C1 segment of cervical spinal cord (tissue), 14 donors: ENCODE measurements at regions not wholly inside any gene's neighbourhood (a gene's known extent, or its start where the extent isn't known, plus 50 kb on each side); places are given as distances from the start of the nearest gene placed in this dataset.

Experiments
- DNase-seq, 14 donors: peaks; one replicate each; lab custom pipeline; 2025; lab: John Stamatoyannopoulos, UW

DNA sequence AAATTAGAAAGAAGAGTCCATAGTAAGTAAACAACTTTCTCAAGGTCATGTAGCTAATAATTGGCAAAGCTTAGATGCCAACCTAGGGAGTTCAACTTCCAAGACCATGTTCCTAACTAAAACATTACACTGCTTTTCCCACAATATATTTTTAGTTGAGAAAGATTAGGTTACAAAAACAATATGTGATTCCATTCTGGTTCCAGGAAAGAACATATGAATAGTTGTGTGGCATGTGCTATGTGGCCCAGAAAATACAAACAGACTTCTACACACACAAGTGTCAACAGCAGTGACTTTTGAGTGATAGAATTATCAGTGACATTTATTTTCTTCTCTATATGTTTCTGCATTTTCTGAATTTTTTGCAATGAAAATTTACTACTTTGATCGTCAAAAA is 62.7 kb upstream of the EDNRA start:
- DNase-seq: no peak

DNA sequence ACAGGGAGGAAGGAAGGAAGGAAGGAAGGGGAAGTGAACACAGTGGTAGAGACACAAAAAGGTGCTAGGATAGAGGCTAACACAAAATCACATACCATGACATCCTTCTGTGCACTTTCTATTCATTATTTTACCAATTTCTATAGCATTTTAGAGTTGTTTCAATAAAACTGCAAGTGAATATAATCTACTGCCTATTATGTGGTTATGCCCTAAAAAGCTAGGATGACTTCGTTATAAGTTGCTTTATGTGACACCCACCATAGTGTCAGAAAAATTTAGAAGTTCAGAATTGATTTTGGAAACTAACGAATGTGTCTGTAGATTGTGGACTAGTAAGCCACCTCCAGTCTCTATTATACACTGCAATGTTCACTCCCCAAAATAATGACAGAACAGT is 59.4 kb upstream of the EDNRA start:
- DNase-seq: no peak

DNA sequence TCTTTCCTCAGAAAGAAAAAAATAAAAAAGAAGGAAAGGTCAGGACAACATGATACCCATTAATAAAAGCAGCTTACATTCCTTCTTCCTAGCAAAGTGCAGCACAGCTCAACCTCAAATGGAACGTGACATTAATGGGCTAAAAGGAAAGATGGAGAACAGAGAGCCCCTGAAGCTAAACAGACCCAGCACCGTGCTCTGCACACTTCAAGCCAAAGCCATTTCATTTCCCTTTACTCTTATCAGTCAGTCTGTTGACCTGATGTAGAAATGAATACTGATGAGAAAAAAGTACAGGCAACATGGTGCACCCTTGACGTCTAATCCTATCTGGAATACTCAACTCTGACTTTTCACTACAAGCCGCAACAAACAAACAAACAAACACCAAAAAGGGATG is 57.7 kb upstream of the EDNRA start:
- DNase-seq: no peak

DNA sequence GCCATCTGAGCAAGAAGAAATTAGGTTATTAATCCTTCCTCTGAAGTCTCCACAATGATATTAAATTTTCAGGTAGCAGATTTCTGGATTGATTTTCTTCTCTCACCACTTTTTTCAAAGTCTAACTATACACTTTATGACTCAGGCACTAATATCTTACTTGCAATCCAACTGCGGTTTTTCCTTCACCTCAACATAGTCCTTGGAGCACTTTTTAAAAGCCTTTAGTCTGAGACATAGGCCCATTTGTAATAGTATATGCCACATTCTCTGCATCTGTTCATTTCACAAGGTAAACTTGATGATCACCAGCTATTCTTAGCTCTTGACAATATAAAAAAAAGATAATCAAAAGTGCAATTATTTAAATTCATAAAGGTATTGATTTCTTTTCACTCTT is 55.9 kb upstream of the EDNRA start:
- DNase-seq: no peak

DNA sequence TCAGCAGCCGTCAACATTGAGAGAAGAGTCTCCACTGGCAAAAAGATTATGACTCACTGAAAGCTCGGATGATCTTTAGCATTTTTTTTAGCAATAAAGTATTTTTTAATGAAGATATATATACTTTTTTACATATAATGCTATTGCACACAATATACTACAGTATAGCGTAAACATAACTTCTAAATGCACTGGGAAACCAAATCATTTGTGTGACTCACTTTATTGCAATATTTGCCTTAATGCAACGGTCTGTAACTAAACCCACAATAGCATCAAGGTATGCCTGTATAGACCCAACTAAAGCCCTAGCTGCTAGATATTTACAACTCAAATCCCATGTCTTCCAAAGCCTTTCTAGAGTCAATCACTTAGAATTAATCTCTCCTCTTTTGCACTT is 52.3 kb upstream of the EDNRA start:
- DNase-seq: no peak

DNA sequence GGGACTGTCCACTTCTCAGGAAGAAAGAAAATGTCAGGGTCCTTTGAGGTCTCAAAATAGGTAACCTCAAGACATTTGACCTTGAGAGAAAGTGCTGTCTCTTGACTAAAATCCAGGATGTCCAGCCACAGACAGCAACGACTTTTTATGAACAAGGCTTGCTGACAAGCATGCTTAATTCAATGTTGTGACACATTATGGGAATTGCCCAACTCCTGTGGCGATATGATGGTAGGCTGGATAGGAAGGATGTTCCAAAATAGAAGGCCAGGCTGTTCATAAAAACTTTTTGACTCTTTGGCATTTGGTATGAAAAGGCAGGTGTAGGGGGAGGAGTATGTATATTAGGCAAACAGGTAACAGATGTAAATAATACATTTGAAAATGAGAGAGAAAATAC is 50.8 kb upstream of the EDNRA start:
- DNase-seq: no peak
